Left ventricle myocardium superior (tissue), 1 donor: ENCODE measurements at regions not wholly inside any gene's neighbourhood (a gene's known extent, or its start where the extent isn't known, plus 50 kb on each side); places are given as distances from the start of the nearest gene placed in this dataset.

Experiments
- ATAC-seq: fragments of 200-7000 bp; cut with Tn5 transposase; one replicate; pipeline ENCODE4 v1.9.1; 2020; ENCODE audit warnings: mild to moderate bottlenecking, moderate library complexity
- DNase-seq: peaks from one replicate; pipeline ENCODE4 v3.0.0-alpha.2; 2020
- intact Hi-C: fragments of 100-400 bp; cut with micrococcal nuclease; formaldehyde crosslinking; loops from one replicate; pipeline ENCODE4 v1.11.0; 2022
- donor health status: DM: no; HTN: yes; CAD: no; lungs with severe emphysema.

DNA sequence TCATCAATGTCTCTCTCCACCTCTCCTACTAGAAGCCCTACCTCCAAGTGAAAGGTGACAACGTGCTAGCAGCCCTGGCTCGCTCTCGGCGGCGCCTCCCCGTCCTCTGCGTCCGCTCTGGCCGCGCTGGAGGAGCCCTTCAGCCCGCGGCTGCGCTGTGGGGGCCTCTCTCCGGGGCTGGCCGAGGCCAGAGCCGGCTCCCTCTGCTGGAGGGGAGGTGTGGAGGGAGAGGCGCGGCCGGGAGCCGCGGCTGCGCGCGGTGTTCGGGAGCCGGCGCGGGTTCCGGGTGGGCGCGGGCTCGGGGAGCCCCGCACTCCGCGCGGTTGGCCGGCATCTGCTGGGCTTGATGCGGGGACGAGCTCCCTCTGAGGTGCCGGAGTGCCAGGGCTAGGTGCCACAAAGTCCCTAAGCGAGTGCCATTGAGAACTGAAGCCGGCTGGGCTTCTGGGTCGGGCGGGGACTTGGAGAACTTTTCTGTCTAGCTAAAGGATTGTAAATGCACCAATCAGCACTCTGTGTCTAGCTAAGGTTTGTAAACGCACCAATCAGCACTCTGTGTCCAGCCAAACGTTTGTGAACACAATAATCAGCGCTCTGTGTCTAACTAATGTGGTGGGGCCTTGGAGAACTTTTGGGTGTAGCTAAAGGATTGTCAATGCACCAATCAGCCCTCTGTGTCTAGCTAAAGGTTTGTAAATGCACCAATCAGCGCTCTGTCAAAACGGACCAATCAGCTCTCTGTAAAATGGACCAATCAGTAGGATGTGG is 84.8 kb upstream of the ARRDC4 start:
- intact Hi-C loops, result no loop called here
- ATAC-seq, result peak; percentile 87
- peak; percentile 70 for DNase-seq

DNA sequence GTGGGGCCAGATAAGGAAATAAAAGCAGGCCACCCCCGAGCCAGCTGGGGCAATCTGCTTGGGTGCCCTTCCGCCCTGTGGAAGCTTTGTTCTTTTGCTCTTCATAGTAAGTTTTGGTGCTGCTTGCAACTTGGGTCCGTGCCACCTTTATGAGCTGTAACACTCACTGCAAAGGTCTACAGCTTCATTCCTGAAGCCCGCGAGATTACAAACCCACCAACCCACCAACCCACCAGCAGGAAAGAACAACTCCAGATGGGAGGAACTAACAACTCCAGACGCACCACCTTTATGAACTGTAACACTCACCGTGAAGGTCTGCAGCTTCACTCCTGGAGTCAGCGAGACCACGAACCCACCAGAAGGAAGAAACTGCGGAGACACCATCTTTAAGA is 84.2 kb upstream of the ARRDC4 start:
- DNase-seq, result no peak
- ATAC-seq, result no peak
- intact Hi-C loops, result no loop called here

DNA sequence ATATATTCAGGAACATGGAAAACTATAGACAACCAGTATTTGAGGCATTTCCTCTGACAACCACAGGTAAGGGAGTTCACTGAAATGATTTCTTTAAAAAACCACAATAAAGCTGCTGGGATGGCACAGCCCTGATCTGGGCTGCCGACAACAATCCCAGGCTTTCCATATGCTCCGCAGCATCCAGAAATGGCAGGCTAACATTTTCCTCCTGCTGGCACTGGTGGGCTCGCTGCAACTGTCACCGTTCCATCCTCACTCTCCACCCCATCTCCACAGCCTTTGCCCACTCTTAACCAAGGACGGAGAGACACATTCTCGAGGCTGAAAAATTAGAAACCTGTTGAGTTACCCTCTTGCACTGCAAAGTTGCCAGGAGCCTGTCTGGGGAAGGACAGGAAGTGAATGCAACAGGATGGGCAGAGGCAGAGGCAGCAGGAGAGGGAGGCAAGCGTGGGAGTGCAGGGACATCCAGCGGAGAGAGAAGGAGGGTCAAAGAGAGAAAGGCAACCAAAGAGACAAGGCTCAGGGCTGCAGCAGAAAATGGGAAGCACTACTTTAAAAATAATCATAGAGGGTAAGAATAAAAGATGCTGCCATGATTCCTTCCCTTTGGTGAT is 79.0 kb upstream of the ARRDC4 start:
- intact Hi-C loops, result no loop called here
- ATAC-seq, result no peak
- DNase-seq, result no peak

DNA sequence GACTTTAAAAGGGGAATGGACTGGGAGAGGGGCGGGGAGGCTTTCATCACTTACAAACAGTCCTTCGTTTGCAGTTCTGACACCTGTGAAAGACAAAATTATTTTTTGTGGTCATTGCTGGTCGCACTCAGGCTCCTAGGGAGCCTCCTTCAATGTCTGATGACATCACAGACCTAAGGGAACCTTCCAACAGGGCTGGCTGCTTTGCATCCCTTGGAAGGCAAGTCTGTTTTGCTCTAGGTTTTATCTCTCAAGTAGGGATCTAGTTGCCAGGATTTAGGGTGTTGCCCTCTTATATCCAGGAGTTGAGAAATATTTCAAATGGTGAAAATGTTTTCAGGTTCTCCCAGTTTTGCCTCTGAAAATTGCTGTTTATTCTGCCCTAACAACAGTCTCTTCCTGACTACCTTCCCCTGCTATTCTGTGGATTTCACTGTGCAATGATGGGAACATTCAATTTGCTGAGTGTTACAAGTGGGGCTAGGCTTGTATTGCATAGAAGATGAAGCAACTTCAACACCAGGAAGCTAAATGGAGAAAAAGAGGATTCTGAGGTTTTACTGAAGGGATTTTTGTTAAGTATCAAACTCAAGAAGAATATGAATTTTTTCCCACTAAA is 75.9 kb upstream of the ARRDC4 start:
- peak; percentile 32 for ATAC-seq
- DNase-seq, result no peak
- intact Hi-C loops, result no loop called here

DNA sequence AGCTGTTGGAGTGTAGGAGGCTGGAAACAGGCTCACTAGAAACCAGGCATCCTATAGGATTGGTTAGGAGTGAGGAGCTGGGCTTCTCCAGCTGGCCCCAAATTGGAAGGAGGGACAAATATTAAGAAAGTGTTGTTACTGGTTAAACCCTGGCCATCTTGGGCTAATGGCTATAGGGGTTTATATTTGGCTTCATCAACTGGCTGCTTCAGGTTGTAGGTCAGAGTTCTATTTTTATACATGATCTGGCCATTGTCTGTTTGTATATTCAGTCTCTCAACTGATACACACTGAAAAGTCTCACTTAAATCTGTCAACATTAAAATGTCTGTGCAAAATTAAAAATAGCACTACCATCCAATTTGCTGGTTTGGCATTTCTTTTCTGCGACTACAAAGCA is 70.2 kb upstream of the ARRDC4 start:
- intact Hi-C loops, result no loop called here
- no peak for DNase-seq
- ATAC-seq, result peak; percentile 87

DNA sequence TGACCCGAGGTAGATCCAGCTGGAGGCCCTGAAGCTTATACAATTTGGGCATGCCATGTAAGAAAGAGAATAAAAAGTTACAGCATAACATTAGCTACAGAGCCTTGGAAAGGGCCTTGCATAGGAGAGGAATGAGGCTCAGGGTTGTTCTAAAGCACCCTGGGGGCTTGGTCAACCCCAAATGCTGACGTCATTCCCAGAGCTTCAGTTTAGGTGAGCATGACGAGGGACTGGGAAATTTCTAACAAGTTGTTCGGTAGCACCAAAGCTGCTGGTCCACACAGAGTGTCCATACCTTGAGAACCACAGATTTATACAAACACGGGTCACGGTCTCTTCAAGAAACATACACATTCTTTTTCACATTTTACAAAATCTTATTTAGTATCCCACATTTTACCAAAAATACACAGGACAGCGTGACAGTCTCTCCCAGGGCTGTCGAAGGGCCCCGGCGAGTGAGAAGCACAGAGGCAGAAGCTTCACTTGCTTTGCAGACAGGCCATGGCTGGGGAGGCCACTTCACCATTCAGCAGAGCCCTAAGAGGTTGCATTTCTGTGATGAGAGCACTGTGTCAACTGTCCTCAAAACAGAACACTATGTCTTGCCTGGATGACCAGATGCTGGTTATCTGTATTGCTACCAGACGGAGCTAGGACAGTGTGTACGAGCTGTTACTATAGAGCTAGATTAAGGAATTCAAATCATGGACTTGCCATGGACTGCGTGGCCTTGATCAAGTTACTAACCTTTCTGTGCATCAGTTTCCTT is 68.2 kb upstream of the ARRDC4 start:
- intact Hi-C loops, result no loop called here
- peak; percentile 46 for DNase-seq
- ATAC-seq, result peak; percentile 92

DNA sequence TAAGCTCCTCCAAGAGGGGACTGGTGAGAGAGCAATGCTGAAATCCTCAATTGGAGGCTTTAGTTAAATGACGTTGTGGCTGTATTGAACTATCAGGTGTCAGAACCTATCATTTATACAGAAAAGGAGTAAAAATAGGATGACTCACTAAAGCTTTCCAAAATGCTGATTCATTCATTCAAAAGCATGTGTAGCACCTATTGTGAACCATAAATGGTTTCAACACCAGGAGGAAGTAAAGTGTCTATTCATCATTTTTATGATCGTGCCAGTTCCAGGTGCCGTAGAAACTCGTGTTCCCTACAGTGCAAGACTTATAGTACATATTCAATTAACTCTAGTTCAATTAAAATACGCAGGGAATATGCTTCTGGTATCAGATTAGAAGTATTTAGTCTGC is 66.5 kb upstream of the ARRDC4 start:
- intact Hi-C loops, result no loop called here
- no peak for DNase-seq
- ATAC-seq, result no peak

DNA sequence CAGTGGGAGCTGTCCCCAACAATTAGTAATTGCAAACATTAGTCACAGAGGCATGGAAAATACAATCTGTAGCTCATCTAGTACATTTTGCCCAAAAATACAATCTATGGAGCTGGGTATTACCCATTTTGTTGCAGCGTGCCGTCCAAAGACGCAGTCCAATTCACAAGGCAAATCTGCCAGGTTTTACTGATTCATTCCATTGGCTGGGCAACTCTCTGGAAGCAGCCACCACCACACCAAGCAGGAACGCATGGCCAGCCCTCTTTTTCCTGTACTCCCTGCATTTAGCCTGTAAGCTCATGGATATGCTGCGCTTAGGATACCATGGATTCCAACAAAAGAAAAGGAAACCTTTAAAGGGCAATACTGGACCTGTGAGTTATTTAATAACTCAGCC is 60.5 kb upstream of the ARRDC4 start:
- intact Hi-C loops, result loop anchor here (10.0 kb wide), 1 partner anchor 275 kb away; no protein-coding TSS in a partner anchor
- ATAC-seq (no peak), DNase-seq (no peak)

DNA sequence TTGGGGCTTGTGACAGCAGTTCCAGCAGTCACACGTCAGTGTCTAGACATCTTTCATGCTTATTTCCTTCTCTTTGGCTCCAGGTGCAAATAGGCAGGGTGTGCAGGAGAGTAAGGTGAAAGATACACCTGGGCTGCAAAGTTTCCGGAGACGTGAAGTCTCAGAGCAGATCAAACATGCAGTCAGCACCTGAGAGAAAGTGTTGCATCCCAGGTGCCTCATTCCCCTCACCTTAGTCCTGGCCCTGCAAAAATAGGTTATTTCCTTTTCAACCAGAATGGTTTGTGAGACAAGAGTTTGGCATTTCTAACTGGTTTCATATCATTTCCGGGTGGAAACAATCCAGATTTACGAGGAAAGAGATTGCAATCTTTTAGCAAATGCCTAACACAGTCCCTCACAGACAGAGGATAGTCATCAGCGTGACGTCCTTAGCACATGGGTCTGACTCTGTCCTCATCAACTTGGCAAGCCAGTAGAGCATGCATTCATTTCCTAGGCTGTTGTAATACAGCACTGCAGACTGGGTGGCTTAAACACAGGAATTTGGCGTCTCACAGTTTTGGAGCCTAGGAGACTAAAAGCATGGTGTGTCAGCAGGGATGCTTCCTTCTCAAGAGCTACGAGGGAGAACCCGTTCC is 58.2 kb upstream of the ARRDC4 start:
- no peak for ATAC-seq
- no peak for DNase-seq
- intact Hi-C loops, result loop anchor here (10.0 kb wide), 1 partner anchor 273 kb away; no protein-coding TSS in a partner anchor

DNA sequence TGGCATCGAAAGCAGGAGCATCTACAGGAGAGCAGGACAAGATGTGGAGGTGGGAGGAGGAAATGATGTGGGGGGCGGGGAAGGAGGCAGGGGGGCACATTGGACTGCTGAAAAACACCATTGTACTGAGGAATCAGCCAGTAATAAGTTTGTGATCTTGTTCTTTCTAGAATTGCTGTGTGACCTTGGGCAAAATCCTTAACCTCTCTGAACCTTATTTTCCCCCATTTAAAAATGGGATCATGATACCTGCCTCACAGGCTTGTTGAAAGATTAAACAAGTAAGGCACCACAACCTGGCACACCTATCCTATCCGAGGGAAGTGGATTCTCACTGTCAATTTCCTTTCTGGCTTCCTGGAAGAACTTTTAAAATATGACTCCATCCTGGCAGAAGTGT is 56.9 kb upstream of the ARRDC4 start:
- DNase-seq (no peak), ATAC-seq (no peak)
- intact Hi-C loops, result loop anchor here (10.0 kb wide), 1 partner anchor 271 kb away; no protein-coding TSS in a partner anchor

DNA sequence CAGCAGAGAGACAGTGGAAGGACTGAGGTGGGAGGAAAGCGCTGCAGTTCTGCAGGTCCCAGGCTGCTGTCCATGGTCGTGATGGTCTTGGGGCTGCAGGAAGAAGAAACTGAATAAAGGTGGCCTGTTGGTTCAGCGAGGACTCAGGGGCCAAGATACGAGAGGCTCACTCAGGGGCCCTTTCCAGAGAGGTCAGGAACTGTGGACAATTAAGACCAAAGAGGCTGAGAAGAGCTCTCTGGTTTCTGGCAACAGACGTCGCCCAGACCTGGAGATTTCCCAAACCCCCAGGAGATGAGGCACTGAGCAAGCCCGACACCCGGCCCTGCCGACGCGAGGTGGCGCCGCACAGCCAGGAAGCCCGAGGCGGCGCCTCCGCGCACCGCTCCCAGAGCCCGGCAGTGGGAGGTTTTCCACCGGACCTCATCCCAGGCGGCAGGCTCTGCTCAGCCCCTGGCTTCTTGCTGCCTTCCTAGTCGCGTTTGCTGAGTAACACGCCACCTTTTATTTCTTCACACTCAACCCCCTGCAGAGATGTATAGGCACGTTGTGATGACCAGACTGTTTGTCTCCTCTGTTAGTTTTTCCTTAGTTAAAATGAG is 56.4 kb upstream of the ARRDC4 start:
- peak; percentile 87 for DNase-seq
- peak; percentile 98 for ATAC-seq
- intact Hi-C loops, result loop anchor here (10.0 kb wide), 1 partner anchor 271 kb away; no protein-coding TSS in a partner anchor

DNA sequence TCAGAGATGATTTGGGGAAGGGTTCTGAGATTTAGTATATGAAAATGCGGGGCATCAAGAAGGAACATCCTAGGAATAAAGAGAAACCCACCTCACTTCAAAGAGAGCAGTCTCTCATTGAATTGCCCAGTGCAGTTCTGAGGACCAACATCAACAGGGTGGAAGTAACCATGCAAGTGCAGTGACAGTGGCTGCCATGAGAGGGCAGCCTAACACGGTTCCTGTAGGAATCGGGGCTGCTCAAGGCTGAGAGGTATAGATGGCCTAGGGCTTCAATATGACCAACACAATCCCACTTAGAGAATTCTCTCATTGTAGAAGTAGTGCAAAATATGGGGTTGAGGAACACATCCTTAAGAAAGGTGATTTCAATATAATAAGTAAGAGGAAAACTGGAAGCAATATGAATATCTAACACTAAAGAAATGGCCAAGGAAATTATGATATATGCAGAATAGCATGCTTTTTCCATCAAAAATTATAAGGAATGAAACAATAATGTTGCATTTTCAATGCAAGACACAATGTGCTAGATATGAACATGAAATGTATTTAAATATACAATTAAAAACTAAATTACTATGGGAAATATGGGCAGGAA is 51.1 kb upstream of the ARRDC4 start:
- peak; percentile 74 for DNase-seq
- peak; percentile 84 for ATAC-seq
- intact Hi-C loops, result loop anchor here (5.0 to 10.0 kb wide), 2 partner anchors 173 to 265 kb away; no protein-coding TSS in a partner anchor
